HG03196 (cell line): ENCODE measurements at regions not wholly inside any gene's neighbourhood (a gene's known extent, or its start where the extent isn't known, plus 50 kb on each side); places are given as distances from the start of the nearest gene placed in this dataset.

Source experiments
- ATAC-seq: cut with Tn5 transposase; IDR thresholded peaks from one replicate; pipeline ENCODE4 v1.9.1; 2021; ENCODE audit not compliant: unreplicated experiment

DNA sequence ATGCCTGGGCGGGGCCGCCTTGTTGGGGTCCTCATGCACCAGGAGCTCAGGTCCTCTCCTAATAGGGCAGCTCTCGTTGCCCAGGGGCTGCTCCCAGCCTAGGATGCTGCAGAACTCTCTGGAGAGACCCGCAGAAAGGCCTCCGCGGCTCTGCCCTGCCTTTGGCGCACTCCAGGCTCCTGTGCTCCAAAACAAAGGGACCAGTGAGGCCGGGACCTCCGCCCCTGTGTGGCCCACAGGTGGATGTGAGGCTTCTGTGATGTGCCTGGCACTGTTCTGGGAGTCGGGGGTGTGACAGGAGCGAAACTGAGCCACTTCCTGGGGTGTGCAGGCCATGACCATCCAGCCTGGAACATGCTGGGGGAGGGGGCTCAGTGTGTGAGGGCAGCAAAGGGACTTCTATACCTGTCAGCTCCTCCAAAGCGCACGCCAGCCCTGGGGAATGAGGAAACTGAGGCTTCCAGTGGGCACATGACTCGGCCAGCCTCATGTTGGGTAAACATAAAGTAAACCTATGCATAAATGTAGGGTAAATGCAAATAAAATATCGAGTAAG lies 153.2 kb downstream of the IRF8 start:
- ATAC-seq: no peak

- ATAC-seq: no peak
Observed at GRCh38 chr16:86052926-86053325, 154.0 kb downstream of the IRF8 start.

GRCh38 chr16:86059253-86060171 lies 160.6 kb downstream of the IRF8 start:
- no peak for ATAC-seq

DNA sequence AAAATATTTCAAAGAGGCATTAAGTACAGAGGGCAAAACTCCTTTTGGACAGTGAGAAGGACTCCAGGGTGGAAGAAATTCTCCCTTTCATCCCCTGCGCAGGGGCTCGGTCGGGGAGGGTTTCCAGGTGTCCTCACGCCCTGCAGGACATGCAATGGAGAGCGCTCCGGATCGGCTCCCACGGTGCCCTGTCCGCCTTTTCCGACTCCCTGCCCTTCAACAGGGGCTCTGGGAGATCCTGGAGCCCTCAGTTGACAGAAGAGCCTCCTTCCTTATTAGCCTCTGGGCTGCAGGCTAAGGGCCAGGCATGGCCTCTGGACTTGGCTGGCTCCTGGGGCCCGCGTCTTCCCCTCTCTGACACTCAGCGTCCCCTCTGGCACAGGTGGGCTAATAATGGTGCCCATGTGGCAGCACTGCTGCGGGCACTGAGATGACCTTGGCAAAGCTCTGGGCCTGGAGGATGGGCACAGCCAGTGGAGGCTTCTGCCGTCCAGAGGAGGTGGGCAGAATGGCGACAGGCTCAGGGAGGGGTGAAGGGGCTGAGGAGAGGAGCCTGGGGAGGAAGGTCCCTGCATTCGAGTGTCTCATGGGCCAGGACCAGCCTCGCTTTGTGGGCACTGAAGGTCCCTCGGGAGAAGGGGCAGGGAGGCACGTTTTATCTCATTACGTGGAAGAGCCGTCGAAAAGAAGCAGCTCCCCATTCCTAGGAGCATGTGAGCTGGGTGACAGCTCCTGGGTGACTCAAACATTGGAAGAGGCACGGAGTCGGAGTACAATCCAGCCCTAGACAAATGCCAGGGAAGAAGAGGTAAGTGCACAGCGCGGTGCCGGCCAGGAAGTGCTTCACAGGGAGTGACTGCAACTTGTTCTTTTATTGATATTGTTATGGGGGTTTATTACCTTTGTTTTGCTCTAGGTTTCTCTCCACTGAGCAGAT lies 161.7 kb downstream of the IRF8 start:
- no peak for ATAC-seq

GRCh38 chr16:86061318-86061695 lies 162.3 kb downstream of the IRF8 start:
- no peak for ATAC-seq

DNA sequence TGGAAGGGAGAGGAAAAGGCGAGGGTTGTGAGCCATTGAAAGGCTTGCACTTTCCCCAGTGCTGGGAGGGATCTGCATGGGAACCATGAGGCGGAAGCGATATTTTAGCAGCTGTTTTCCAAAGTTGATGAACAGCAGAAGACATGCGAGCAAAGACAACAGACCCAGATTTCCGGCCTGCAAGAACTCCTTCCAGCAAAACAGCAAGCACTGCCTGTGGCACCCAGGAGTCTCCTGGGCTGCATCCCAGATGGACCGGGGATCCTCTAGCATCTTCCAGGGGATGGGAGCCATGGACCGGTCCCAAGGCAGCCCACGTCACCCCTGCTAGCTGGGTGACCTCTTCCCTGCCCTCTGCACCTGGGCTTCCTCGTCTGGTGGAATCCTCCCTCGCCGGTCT lies 162.8 kb downstream of the IRF8 start:
- ATAC-seq: no peak

GRCh38 chr16:86062271-86062965 lies 163.5 kb downstream of the IRF8 start:
- ATAC-seq: no peak

GRCh38 chr16:86063760-86064405 lies 164.9 kb downstream of the IRF8 start:
- no peak for ATAC-seq

GRCh38 chr16:86064431-86065250 lies 165.7 kb downstream of the IRF8 start:
- ATAC-seq: no peak

GRCh38 chr16:86065711-86066110 lies 166.7 kb downstream of the IRF8 start:
- no peak for ATAC-seq

DNA sequence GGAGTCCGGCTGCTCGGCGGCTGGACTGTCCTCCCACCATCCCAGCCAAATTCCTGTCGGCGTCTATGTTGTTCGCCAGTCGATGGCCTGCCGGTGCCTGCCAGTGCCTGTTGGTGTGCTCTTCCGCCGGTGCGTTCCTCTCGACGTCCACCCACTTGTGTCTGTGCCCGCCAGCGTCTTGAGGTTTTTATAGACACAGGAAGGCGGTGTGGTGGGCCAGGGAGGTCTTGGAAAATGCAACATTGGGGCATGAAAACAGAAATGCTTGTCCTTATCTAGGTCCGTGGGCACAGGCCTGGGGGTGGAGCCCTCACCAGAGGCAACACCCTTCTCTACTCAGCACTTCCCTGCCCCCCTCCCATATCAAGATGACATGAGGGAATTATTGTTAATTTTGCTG lies 167.8 kb downstream of the IRF8 start:
- ATAC-seq: no peak

GRCh38 chr16:86067516-86067915 lies 168.6 kb downstream of the IRF8 start:
- no peak for ATAC-seq

DNA sequence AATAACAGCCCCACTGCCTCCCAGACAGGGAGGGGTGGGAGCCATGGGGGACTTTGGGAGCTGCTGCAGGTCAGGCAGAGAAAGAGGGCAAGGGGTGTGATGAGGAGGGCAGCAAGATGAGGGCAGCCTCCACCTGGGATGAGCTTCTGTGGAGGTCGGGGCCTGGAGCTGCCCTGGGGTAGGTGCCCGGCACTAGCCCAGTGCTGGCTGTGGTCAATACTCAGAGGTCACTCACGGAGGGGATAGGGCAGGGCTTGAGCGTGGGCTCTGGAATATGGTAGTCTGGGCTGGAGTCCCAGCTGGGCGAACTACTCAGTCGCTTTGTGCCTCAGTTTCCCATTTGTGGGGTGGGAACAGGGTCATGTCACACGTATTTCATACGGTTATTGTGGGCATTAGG lies 169.0 kb downstream of the IRF8 start:
- no peak for ATAC-seq

DNA sequence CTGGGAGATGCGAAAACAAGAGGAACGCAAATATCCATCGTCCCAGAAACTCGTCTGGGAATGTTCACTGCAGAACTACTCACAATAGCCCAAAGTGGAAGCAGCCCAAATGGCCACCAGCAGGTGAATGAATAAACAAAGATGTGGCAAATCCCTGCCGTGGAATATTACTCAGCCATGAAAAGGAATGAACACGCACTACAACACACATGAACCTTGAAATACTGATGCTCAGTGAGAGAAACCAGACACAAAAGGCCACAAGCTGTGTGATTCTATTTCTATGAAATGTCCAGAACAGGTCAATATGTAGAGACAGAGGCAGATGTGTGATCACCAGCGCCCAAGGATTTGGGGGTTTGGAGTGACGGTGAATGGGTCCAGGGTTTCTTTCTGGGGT lies 169.8 kb downstream of the IRF8 start:
- ATAC-seq: no peak

GRCh38 chr16:86069736-86070298 lies 170.9 kb downstream of the IRF8 start:
- no peak for ATAC-seq

- ATAC-seq: no peak
Observed at GRCh38 chr16:86070484-86070883, 171.5 kb downstream of the IRF8 start.

GRCh38 chr16:86070971-86071370 lies 172.0 kb downstream of the IRF8 start:
- no peak for ATAC-seq

GRCh38 chr16:86071611-86072240 lies 172.8 kb downstream of the IRF8 start:
- no peak for ATAC-seq
